GM06990 (cell line): ENCODE measurements at regions not wholly inside any gene's neighbourhood (a gene's known extent, or its start where the extent isn't known, plus 50 kb on each side); places are given as distances from the start of the nearest gene placed in this dataset.

Source experiments
- DNase-seq: peaks from one replicate; pipeline ENCODE4 v3.0.0-alpha.2; 2011; ENCODE audit not compliant: insufficient read length; ENCODE audit errors: extremely low read depth
- H3K27me3 ChIP-seq: replicated peaks from 2 replicates; pipeline ENCODE4 v1.6.0; 2011; ENCODE audit warnings: low read length; ENCODE audit not compliant: control insufficient read depth, insufficient read depth
- H3K36me3 ChIP-seq: 2 replicates; pipeline ENCODE4 v1.5.1; 2011; ENCODE audit warnings: low read length; ENCODE audit not compliant: control insufficient read depth, insufficient read depth
- H3K4me3 ChIP-seq: replicated peaks from 2 replicates; pipeline ENCODE4 v1.5.1; 2011; ENCODE audit warnings: low read depth, mild to moderate bottlenecking, control low read depth, low read length
- TF ChIP-seq, protein P1 (sequence below): IDR thresholded peaks from 2 replicates; pipeline ENCODE4 v1.5.1; 2011; ENCODE audit warnings: low read length, control low read depth, mild to moderate bottlenecking, inconsistent platforms; ENCODE audit not compliant: insufficient read depth, poor library complexity, severe bottlenecking

DNA sequence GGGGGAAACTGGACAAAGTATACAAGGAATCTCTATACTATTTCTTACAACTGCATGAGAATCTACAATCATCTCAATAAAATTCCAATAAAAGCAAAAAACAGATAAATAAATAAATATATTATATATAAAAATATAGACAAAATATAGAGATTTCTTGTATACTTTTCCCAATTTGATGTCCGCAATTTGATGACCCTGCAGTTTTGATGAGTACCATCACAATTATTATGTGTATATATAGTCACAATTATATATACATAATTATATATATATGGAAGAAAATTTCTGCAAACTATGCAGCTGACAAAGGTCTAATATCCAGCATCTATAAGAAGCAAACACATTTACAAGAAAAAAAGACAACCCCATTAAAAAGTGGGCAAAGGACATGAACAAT, 169.2 kb upstream of the ATXN1 start:
- H3K27me3 ChIP-seq, result no peaks in the 10 kb centered on the region
- no peak for DNase-seq
- TF ChIP-seq, protein P1, sequence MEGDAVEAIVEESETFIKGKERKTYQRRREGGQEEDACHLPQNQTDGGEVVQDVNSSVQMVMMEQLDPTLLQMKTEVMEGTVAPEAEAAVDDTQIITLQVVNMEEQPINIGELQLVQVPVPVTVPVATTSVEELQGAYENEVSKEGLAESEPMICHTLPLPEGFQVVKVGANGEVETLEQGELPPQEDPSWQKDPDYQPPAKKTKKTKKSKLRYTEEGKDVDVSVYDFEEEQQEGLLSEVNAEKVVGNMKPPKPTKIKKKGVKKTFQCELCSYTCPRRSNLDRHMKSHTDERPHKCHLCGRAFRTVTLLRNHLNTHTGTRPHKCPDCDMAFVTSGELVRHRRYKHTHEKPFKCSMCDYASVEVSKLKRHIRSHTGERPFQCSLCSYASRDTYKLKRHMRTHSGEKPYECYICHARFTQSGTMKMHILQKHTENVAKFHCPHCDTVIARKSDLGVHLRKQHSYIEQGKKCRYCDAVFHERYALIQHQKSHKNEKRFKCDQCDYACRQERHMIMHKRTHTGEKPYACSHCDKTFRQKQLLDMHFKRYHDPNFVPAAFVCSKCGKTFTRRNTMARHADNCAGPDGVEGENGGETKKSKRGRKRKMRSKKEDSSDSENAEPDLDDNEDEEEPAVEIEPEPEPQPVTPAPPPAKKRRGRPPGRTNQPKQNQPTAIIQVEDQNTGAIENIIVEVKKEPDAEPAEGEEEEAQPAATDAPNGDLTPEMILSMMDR, result no peak
- no peaks in the 10 kb centered on the region for H3K36me3 ChIP-seq
- no peak overlapping the region for H3K4me3 ChIP-seq

DNA sequence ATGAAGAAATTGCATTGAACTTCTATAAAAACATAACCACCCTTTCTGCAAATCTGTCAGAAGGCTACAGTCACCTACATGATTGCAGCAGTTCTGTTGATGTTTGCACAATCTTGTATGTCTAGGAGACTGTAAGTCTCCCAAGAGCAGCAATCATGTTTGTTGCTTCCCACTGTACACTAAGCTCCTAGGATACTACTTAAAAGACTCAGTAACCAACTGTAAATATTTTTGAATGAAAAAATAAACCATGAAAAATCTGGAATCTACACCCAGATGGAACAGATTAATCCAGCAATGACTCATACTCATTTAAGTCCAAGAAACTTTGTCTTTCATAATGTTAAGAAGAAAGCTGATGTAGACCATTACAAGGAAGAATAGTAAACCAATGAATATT, 168.5 kb upstream of the ATXN1 start:
- DNase-seq, result no peak
- no peaks in the 10 kb centered on the region for H3K36me3 ChIP-seq
- H3K4me3 ChIP-seq, result no peak overlapping the region
- TF ChIP-seq, protein P1, result no peak
- H3K27me3 ChIP-seq, result no peaks in the 10 kb centered on the region

- no peak for DNase-seq
- Histone ChIP-seq H3K4me3 (no peak overlapping the region), H3K36me3 (no peaks in the 10 kb centered on the region), H3K27me3 (no peaks in the 10 kb centered on the region)
- TF ChIP-seq, protein P1, result no peak
Measured at GRCh38 chr6:16928387-16928786, 167.1 kb upstream of the ATXN1 start.

DNA sequence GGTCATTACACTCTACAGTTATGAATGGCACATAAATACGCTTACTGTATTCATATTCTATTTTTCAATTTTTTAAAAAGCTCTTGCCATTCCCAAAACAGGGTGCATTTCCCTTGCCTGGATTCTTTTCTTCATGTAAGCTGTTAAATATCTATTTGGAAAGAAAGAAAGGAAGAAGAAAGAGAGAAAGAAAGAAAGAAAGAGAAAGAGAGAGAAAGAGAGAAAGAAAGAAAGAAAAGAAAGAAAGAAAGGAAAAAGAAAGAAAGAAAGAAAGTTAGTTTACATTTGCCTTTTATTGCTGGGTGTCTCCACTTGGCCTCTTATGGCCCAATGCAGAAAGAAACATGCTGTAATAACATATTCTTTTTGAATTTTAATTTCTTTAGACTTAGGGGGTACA, 165.9 kb upstream of the ATXN1 start:
- no peaks in the 10 kb centered on the region for H3K36me3 ChIP-seq
- H3K27me3 ChIP-seq, result no peaks in the 10 kb centered on the region
- H3K4me3 ChIP-seq, result no peak overlapping the region
- no peak for DNase-seq
- TF ChIP-seq, protein P1, result no peak

GRCh38 chr6:16925461-16925860, 164.2 kb upstream of the ATXN1 start:
- no peaks in the 10 kb centered on the region for H3K36me3 ChIP-seq
- H3K27me3 ChIP-seq, result no peaks in the 10 kb centered on the region
- TF ChIP-seq, protein P1, result no peak
- no peak overlapping the region for H3K4me3 ChIP-seq
- no peak for DNase-seq

GRCh38 chr6:16922282-16922681, 161.0 kb upstream of the ATXN1 start:
- Histone ChIP-seq H3K4me3 (no peak overlapping the region), H3K27me3 (no peaks in the 10 kb centered on the region), H3K36me3 (no peaks in the 10 kb centered on the region)
- TF ChIP-seq, protein P1, result no peak
- DNase-seq, result no peak
